HCT116 (cell line): ENCODE measurements at regions not wholly inside any gene's neighbourhood (a gene's known extent, or its start where the extent isn't known, plus 50 kb on each side); places are given as distances from the start of the nearest gene placed in this dataset.

Source experiments
- ATAC-seq: fragments of 200-7000 bp; cut with Tn5 transposase; 2 replicates; pipeline ENCODE4 v1.9.1; 2020; ENCODE audit warnings: mild to moderate bottlenecking, moderate library complexity
- BruUV-seq: library from RNA; stranded (reverse); fragments of 400-500 nt; replicated peaks from 2 replicates; lab custom pipeline; 2021; lab: Mats Ljungman, UMichigan
- CTCF ChIA-PET: fragments of 300-600 bp; sonication (Branson Sonifier 250); formaldehyde crosslinking; loops from one replicate; lab custom pipeline; 2021; ENCODE audit warnings: antibody characterized with exemption; lab: Charles Lee
- POLR2A ChIA-PET: fragments of 300-600, 350-600 bp; sonication (Branson Sonifier 250); formaldehyde crosslinking; loops from one replicate; lab custom pipeline; 2021; ENCODE audit warnings: antibody characterized with exemption; lab: Charles Lee
- RAD21 ChIA-PET, 2 experiments: fragments of 300-600 bp; sonication (Branson Sonifier 250); formaldehyde crosslinking; loops; one replicate each; lab custom pipeline; 2023; ENCODE audit warnings: low total read pairs in 2 of 2; ENCODE audit not compliant: uncharacterized antibody in 2 of 2, unreplicated experiment in 2 of 2, low non-redundant PET in 1 of 2; lab: Charles Lee
- DNase-seq: peaks from one replicate; pipeline ENCODE4 v3.0.0-alpha.2; 2010; ENCODE audit warnings: low read depth, low spot score
- H2AFZ ChIP-seq: fragments of 200-600 bp; shearing (Covaris generic), sonication (generic); 2 replicates; pipeline ENCODE4 v1.6.1; 2017; ENCODE audit warnings: low read depth, mixed run types, mixed read lengths, antibody characterized with exemption, low read length; ENCODE audit not compliant: poor library complexity, severe bottlenecking
- H3K27ac ChIP-seq: 2 replicates; pipeline ENCODE4 v1.5.1; 2012; ENCODE audit warnings: low read depth, low read length
- H3K27me3 ChIP-seq: fragments of 200-600 bp; sonication (generic); 2 replicates; pipeline ENCODE4 v1.6.1; 2016; ENCODE audit warnings: mixed run types, low read length, mixed read lengths; ENCODE audit not compliant: insufficient read depth
- H3K36me3 ChIP-seq, 2 experiments: fragments of 200-500 bp in 1 of 2; fragments of 200-600 bp in 1 of 2; sonication (Bioruptor generic) in 1 of 2; sonication (generic) in 1 of 2; 2 replicates each; pipeline versions ENCODE4 v1.5.1 to v1.6.1; 2014 to 2016; ENCODE audit warnings: low read length in 2 of 2, inconsistent platforms in 1 of 2, mixed read lengths in 1 of 2, mixed run types in 1 of 2; ENCODE audit not compliant: insufficient read depth in 2 of 2, control insufficient read depth in 1 of 2
- H3K4me1 ChIP-seq, 2 experiments: fragments of 200-600 bp in 1 of 2; sonication (generic) in 1 of 2; 2 replicates each; pipeline versions ENCODE4 v1.5.1 to v1.6.1; 2012 to 2017; ENCODE audit warnings: low read length in 2 of 2, inconsistent platforms in 1 of 2, mild to moderate bottlenecking in 1 of 2, mixed read lengths in 1 of 2, mixed run types in 1 of 2, moderate library complexity in 1 of 2; ENCODE audit not compliant: insufficient read depth in 2 of 2, control insufficient read depth in 1 of 2
- H3K4me2 ChIP-seq: fragments of 200-600 bp; sonication (generic); 2 replicates; pipeline ENCODE4 v1.6.1; 2017; ENCODE audit warnings: mixed run types, low read length, mixed read lengths
- H3K4me3 ChIP-seq, 2 experiments: fragments of 200-600 bp in 1 of 2; sonication (generic) in 1 of 2; replicated peaks in 1 of 2; 2 replicates each; pipeline ENCODE4 v1.5.1; 2011 to 2016; ENCODE audit warnings: low read length in 2 of 2, control low read depth in 1 of 2, low read depth in 1 of 2, mild to moderate bottlenecking in 1 of 2, mixed read lengths in 1 of 2, mixed run types in 1 of 2
- H3K79me2 ChIP-seq: fragments of 200-600 bp; sonication (generic); 2 replicates; pipeline ENCODE4 v1.6.1; 2017; ENCODE audit warnings: mild to moderate bottlenecking, mixed run types, low read length, moderate library complexity, mixed read lengths; ENCODE audit not compliant: insufficient read depth
- H3K9ac ChIP-seq: fragments of 200-600 bp; sonication (generic); 2 replicates; pipeline ENCODE4 v1.6.1; 2016; ENCODE audit warnings: low read length, mixed read lengths
- H3K9me2 ChIP-seq: fragments of 200-600 bp; sonication (generic), shearing (Covaris generic); 2 replicates; pipeline ENCODE4 v1.6.1; 2017; ENCODE audit warnings: mixed run types, mild to moderate bottlenecking, moderate library complexity; ENCODE audit not compliant: insufficient read depth
- H3K9me3 ChIP-seq, 2 experiments: fragments of 200-500 bp in 1 of 2; fragments of 200-600 bp in 1 of 2; sonication (Bioruptor generic) in 1 of 2; sonication (generic) in 1 of 2; 2 replicates each; pipeline ENCODE4 v1.6.1; 2014 to 2017; ENCODE audit warnings: low read length in 2 of 2, mixed read lengths in 2 of 2, inconsistent platforms in 1 of 2, low read depth in 1 of 2, mild to moderate bottlenecking in 1 of 2, mixed run types in 1 of 2, moderate library complexity in 1 of 2; ENCODE audit not compliant: control insufficient read depth in 1 of 2, insufficient read depth in 1 of 2
- H4K20me1 ChIP-seq: fragments of 200-600 bp; sonication (generic), shearing (Covaris generic); 2 replicates; pipeline ENCODE4 v1.6.1; 2017; ENCODE audit warnings: mixed run types, mild to moderate bottlenecking, moderate library complexity; ENCODE audit not compliant: insufficient read depth
- EGR1 ChIP-seq: IDR thresholded peaks from 2 replicates; pipeline ENCODE4 v1.6.1; 2012; ENCODE audit warnings: low read depth
- ELF1 ChIP-seq: IDR thresholded peaks from 2 replicates; pipeline ENCODE4 v1.6.1; 2012; ENCODE audit warnings: low read depth, borderline replicate concordance
- POLR2AphosphoS5 ChIP-seq: IDR thresholded peaks from 2 replicates; pipeline ENCODE4 v1.6.1; 2011; ENCODE audit warnings: mild to moderate bottlenecking, low read depth, low read length, moderate library complexity
- SIN3A ChIP-seq: IDR thresholded peaks from 2 replicates; pipeline ENCODE4 v1.6.1; 2012; ENCODE audit warnings: low read depth
- intact Hi-C: fragments of 100-400 bp; cut with micrococcal nuclease; formaldehyde crosslinking; loops from 2 replicates; pipeline ENCODE4 v1.10.0; 2022
- TF ChIP-seq, protein P1 (sequence below): IDR thresholded peaks from 2 replicates; pipeline ENCODE4 v1.6.1; 2012; ENCODE audit warnings: low read depth
- TF ChIP-seq, protein P2 (sequence below): IDR thresholded peaks from 2 replicates; pipeline ENCODE4 v1.6.1; 2012

DNA sequence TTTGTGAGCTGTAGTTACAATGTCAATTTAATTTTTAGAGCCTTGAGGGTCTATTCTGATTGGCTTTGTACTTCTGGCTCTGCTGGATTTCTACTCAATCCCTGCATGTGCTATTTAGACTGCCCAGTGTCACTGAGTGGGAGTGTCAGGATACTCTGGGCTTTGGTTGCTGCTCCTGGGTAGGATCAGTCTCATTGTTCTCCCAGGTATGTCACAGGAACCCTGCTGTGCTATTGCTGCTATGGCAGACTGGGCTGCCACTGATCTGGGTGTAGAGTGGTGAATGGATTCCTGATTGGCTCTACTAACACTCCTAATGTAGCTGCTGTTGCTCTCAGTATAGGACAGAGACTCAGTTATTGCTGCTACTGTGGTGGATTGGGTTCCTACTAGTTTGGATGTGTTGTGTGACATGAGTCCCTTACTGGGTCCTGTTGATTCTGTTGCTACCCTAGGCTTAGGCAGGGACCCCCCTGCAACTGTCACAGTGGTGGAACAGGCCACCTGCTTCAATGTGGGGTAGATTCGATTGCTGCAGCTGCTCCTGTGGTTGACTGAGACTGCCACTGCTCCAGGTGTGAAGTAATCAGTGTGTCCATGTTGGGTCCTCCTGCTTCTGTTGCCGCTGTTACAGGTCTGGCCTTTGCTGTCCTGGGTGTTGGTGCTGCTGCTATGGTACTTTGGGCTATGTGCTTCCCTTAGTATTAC, 707.8 kb upstream of the AMOT start:
- TF ChIP-seq ELF1 (no peak), POLR2AphosphoS5 (no peak), SIN3A (no peak), EGR1 (no peak)
- TF ChIP-seq, protein P1, sequence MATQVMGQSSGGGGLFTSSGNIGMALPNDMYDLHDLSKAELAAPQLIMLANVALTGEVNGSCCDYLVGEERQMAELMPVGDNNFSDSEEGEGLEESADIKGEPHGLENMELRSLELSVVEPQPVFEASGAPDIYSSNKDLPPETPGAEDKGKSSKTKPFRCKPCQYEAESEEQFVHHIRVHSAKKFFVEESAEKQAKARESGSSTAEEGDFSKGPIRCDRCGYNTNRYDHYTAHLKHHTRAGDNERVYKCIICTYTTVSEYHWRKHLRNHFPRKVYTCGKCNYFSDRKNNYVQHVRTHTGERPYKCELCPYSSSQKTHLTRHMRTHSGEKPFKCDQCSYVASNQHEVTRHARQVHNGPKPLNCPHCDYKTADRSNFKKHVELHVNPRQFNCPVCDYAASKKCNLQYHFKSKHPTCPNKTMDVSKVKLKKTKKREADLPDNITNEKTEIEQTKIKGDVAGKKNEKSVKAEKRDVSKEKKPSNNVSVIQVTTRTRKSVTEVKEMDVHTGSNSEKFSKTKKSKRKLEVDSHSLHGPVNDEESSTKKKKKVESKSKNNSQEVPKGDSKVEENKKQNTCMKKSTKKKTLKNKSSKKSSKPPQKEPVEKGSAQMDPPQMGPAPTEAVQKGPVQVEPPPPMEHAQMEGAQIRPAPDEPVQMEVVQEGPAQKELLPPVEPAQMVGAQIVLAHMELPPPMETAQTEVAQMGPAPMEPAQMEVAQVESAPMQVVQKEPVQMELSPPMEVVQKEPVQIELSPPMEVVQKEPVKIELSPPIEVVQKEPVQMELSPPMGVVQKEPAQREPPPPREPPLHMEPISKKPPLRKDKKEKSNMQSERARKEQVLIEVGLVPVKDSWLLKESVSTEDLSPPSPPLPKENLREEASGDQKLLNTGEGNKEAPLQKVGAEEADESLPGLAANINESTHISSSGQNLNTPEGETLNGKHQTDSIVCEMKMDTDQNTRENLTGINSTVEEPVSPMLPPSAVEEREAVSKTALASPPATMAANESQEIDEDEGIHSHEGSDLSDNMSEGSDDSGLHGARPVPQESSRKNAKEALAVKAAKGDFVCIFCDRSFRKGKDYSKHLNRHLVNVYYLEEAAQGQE: no peak
- TF ChIP-seq, protein P2, sequence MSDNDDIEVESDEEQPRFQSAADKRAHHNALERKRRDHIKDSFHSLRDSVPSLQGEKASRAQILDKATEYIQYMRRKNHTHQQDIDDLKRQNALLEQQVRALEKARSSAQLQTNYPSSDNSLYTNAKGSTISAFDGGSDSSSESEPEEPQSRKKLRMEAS: no peak
- H3K9ac ChIP-seq: no peak overlapping the region
- no peaks in the 10 kb centered on the region for H4K20me1 ChIP-seq
- no peak overlapping the region for H3K4me3 ChIP-seq
- H3K27me3 ChIP-seq: no peaks in the 10 kb centered on the region
- no peaks in the 10 kb centered on the region for H3K9me3 ChIP-seq
- no peaks in the 10 kb centered on the region for H3K36me3 ChIP-seq
- no peak overlapping the region for H2AFZ ChIP-seq
- H3K4me1 ChIP-seq: no peaks in the 10 kb centered on the region
- ChIA-PET POLR2A (no interaction called here), CTCF (no interaction called here), RAD21 (no interaction called here)
- H3K79me2 ChIP-seq: no peaks in the 10 kb centered on the region
- H3K9me2 ChIP-seq: no peaks in the 10 kb centered on the region
- ATAC-seq (no peak), DNase-seq (no peak)
- H3K4me2 ChIP-seq: no peak overlapping the region
- BruUV-seq: no TSS peak
- intact Hi-C loops: no loop called here
- H3K27ac ChIP-seq: no peak overlapping the region
